ENCODE measurements at regions not wholly inside any gene's neighbourhood (a gene's known extent, or its start where the extent isn't known, plus 50 kb on each side); places are given as distances from the start of the nearest gene placed in this dataset.

DNA sequence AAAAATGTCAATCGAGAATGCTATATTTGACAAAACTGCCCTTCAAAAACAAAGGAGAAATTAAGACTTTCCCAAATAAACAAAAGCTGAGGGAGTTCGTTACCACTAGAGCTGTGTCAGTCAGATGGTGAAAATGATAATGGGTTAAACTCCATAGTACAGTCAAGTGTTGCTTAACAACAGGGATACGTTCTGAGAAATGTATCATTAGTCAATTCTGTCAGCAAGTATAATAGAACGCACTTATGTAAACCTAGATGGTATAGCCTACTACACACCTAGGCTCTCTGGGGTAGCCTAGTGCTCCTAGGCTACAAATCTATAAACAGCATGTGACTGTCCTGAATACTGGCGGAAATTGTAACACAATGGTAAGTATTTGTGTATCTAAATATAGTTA, 138.7 kb downstream of the DRD1 start:
- no peaks in the 10 kb centered on the region for H3K9me3 ChIP-seq
- H3K4me3 ChIP-seq: no peak overlapping the region
- TF ChIP-seq POLR2A (IDR thresholded peaks at IDR 0.05) (no peak), CTCF (IDR thresholded peaks at IDR 0.05) (no peak)
- no peaks in the 10 kb centered on the region for H3K4me1 ChIP-seq
- no peaks in the 10 kb centered on the region for H3K36me3 ChIP-seq
- H3K27ac ChIP-seq: no peak overlapping the region
- ATAC-seq: no peak
- intact Hi-C loops (cut with DNase I): no loop called here
- WGBS (ENCODE audit: insufficient coverage, low coverage, low lambda C conversion rate, missing lambda C conversion rate): 42% methylated on average over 5 of the region's 5 CpGs
- no peaks in the 10 kb centered on the region for H3K27me3 ChIP-seq
- DNase-seq: no peak

- H3K36me3 ChIP-seq: no peaks in the 10 kb centered on the region
- H3K4me3 ChIP-seq: no peak overlapping the region
- no peak overlapping the region for H3K27ac ChIP-seq
- intact Hi-C loops (cut with DNase I): no loop called here
- no peaks in the 10 kb centered on the region for H3K9me3 ChIP-seq
- H3K4me1 ChIP-seq: no peaks in the 10 kb centered on the region
- WGBS (ENCODE audit: insufficient coverage, low coverage, low lambda C conversion rate, missing lambda C conversion rate): 58% methylated on average over 4 of the region's 4 CpGs
- no peak for TF ChIP-seq CTCF (IDR thresholded peaks at IDR 0.05)
- TF ChIP-seq POLR2A (IDR thresholded peaks at IDR 0.05): no peak
- ATAC-seq (no peak), DNase-seq (no peak)
- H3K27me3 ChIP-seq: no peaks in the 10 kb centered on the region
These were observed 153.6 kb downstream of the DRD1 start for GRCh38 chr5:175290379-175290778.

- no peak overlapping the region for H3K27ac ChIP-seq
- no peaks in the 10 kb centered on the region for H3K4me1 ChIP-seq
- no peaks in the 10 kb centered on the region for H3K36me3 ChIP-seq
- WGBS (ENCODE audit: insufficient coverage, low coverage, low lambda C conversion rate, missing lambda C conversion rate): 72% methylated on average over 5 of the region's 9 CpGs
- intact Hi-C loops (cut with DNase I): no loop called here
- no peak overlapping the region for H3K4me3 ChIP-seq
- no peaks in the 10 kb centered on the region for H3K27me3 ChIP-seq
- TF ChIP-seq POLR2A (IDR thresholded peaks at IDR 0.05): no peak
- no peak for TF ChIP-seq CTCF (IDR thresholded peaks at IDR 0.05)
- DNase-seq: no peak
- no peak for ATAC-seq
- H3K9me3 ChIP-seq: no peaks in the 10 kb centered on the region
These were observed 155.8 kb downstream of the DRD1 start for GRCh38 chr5:175288048-175288621.

DNA sequence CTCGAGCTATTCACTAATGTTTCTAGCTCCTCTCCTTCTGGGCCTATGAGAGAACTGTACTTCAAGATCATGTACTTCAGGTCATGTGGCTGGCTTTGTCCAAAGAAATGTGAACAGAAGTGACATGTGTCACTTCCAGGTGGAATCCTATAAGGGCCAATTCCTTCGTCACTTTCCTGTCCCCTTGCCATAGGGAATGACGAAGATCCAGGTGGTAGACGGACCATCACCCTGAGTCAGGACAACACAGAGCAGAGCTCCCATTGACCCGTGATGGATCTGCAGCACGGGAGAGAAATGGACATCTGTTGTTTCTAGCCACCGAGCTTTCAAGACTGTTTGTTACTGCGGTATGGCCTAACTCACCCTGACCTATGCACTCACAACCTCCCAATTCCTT, 157.0 kb downstream of the DRD1 start:
- ATAC-seq: no peak
- WGBS (ENCODE audit: insufficient coverage, low coverage, low lambda C conversion rate, missing lambda C conversion rate): 68% methylated on average over 4 of the region's 8 CpGs

More for the DNA sequence above, 157.0 kb downstream of the DRD1 start:
- no peak for TF ChIP-seq CTCF (IDR thresholded peaks at IDR 0.05)
- no peak for TF ChIP-seq POLR2A (IDR thresholded peaks at IDR 0.05)
- Histone ChIP-seq H3K4me3 (no peak overlapping the region), H3K4me1 (no peaks in the 10 kb centered on the region), H3K36me3 (no peaks in the 10 kb centered on the region), H3K9me3 (no peaks in the 10 kb centered on the region), H3K27ac (no peak overlapping the region), H3K27me3 (no peaks in the 10 kb centered on the region)
- intact Hi-C loops (cut with DNase I): no loop called here
- DNase-seq: no peak

Measured in right lobe of liver (tissue), 6 donors.